Liver (tissue), 8 donors: ENCODE measurements at regions not wholly inside any gene's neighbourhood (a gene's known extent, or its start where the extent isn't known, plus 50 kb on each side); places are given as distances from the start of the nearest gene placed in this dataset.
A peak's percentile ranks its signal among the peaks of the same experiment; 100 is the strongest.

ENCODE experiments used
- DNase-seq: peaks from one replicate; pipeline ENCODE4 v3.0.0-alpha.2; 2017; ENCODE audit warnings: low spot score
- H3K27ac ChIP-seq, 2 donors: one replicate each; pipeline ENCODE4 v1.7.0; 2013; ENCODE audit warnings: inconsistent platforms in 2 of 2, low read length in 2 of 2, control low read depth in 1 of 2, low read depth in 1 of 2, mild to moderate bottlenecking in 1 of 2
- H3K27me3 ChIP-seq, 4 donors: one replicate each; pipeline versions ENCODE4 v1.6.1 to v1.7.0; 2013; ENCODE audit warnings: low read length in 3 of 4, inconsistent platforms in 1 of 4, mild to moderate bottlenecking in 1 of 4, moderate library complexity in 1 of 4; ENCODE audit not compliant: control insufficient read depth in 4 of 4, insufficient read depth in 4 of 4
- H3K36me3 ChIP-seq, 4 donors: one replicate each; pipeline versions ENCODE4 v1.6.1 to v1.7.0; 2013; ENCODE audit warnings: low read length in 3 of 4, mild to moderate bottlenecking in 3 of 4, low read depth in 1 of 4, moderate library complexity in 1 of 4; ENCODE audit not compliant: control insufficient read depth in 4 of 4, insufficient read depth in 3 of 4
- H3K4me1 ChIP-seq, 4 donors: one replicate each; pipeline versions ENCODE4 v1.6.1 to v1.7.0; 2013; ENCODE audit warnings: low read length in 3 of 4, mild to moderate bottlenecking in 3 of 4, moderate library complexity in 1 of 4; ENCODE audit not compliant: control insufficient read depth in 4 of 4, insufficient read depth in 4 of 4
- H3K4me3 ChIP-seq, 3 donors: one replicate each; pipeline versions ENCODE4 v1.6.1 to v1.7.0; 2013; ENCODE audit warnings: low read length in 3 of 3, control low read depth in 1 of 3, low read depth in 1 of 3, mild to moderate bottlenecking in 1 of 3
- H3K9ac ChIP-seq, 2 donors: one replicate each; pipeline ENCODE4 v1.7.0; 2013; ENCODE audit warnings: low read length in 2 of 2, mild to moderate bottlenecking in 2 of 2, moderate library complexity in 2 of 2, control low read depth in 1 of 2, low read depth in 1 of 2
- H3K9me3 ChIP-seq, 4 donors: one replicate each; pipeline versions ENCODE4 v1.6.1 to v1.7.0; 2013; ENCODE audit warnings: low read length in 3 of 4; ENCODE audit not compliant: control insufficient read depth in 4 of 4
- EGR1 ChIP-seq, 2 donors: IDR thresholded peaks; 2 replicates each; pipeline ENCODE4 v1.6.1; 2016 to 2018; ENCODE audit warnings: antibody characterized with exemption in 2 of 2, low read depth in 2 of 2
- FOXA1 ChIP-seq: IDR thresholded peaks from 2 replicates; pipeline ENCODE4 v1.6.1; 2016; ENCODE audit warnings: antibody characterized with exemption
- FOXA2 ChIP-seq: IDR thresholded peaks from 2 replicates; pipeline ENCODE4 v1.6.1; 2016; ENCODE audit warnings: antibody characterized with exemption
- GABPA ChIP-seq, 2 donors: IDR thresholded peaks in 1 of 2; conservative IDR thresholded peaks in 1 of 2; 2 replicates each; pipeline ENCODE4 v1.6.1; 2016; ENCODE audit warnings: antibody characterized with exemption in 2 of 2, mild to moderate bottlenecking in 1 of 2, moderate library complexity in 1 of 2
- HNF4A ChIP-seq, 2 donors: conservative IDR thresholded peaks; 2 replicates each; pipeline ENCODE4 v1.6.1; 2016; ENCODE audit warnings: antibody characterized with exemption in 2 of 2, mild to moderate bottlenecking in 2 of 2
- HNF4G ChIP-seq: IDR thresholded peaks from 2 replicates; pipeline ENCODE4 v1.6.1; 2016; ENCODE audit warnings: antibody characterized with exemption
- JUND ChIP-seq, 2 donors: IDR thresholded peaks; 2 replicates each; pipeline ENCODE4 v1.6.1; 2016; ENCODE audit warnings: antibody characterized with exemption in 2 of 2
- NR2F2 ChIP-seq: IDR thresholded peaks from 2 replicates; pipeline ENCODE4 v1.6.1; 2016; ENCODE audit warnings: antibody characterized with exemption
- RAD21 ChIP-seq, 2 donors: IDR thresholded peaks; 2 replicates each; pipeline ENCODE4 v1.6.1; 2016; ENCODE audit warnings: antibody characterized with exemption in 2 of 2, mild to moderate bottlenecking in 2 of 2
- RXRA ChIP-seq, 2 donors: IDR thresholded peaks; 2 replicates each; pipeline ENCODE4 v1.6.1; 2017 to 2018; ENCODE audit warnings: antibody characterized with exemption in 2 of 2, mild to moderate bottlenecking in 1 of 2
- SP1 ChIP-seq: IDR thresholded peaks from 2 replicates; pipeline ENCODE4 v1.6.1; 2018; ENCODE audit warnings: antibody characterized with exemption, mild to moderate bottlenecking
- TAF1 ChIP-seq: conservative IDR thresholded peaks from 2 replicates; pipeline ENCODE4 v1.6.1; 2016; ENCODE audit warnings: antibody characterized with exemption, mild to moderate bottlenecking
- YY1 ChIP-seq: IDR thresholded peaks from 2 replicates; pipeline ENCODE4 v1.6.1; 2016; ENCODE audit warnings: antibody characterized with exemption, mild to moderate bottlenecking
- WGBS: extraction: QIAGEN DNeasy Blood & Tissue Kit; methylation state at CpG from one replicate; pipeline ENCODE4 v1.1.7; 2013; 5-methylcytosine and 5-hydroxymethylcytosine counted together
- TF ChIP-seq, protein P1 (sequence below): fragments of 150-350 bp; IDR thresholded peaks from 2 replicates; pipeline ENCODE4 v1.5.1; 2017; ENCODE audit warnings: improper control_type of control experiment, low read depth, low read length; ENCODE audit not compliant: missing input control
- TF ChIP-seq, protein P2 (sequence below): IDR thresholded peaks from 2 replicates; pipeline ENCODE4 v1.6.1; 2016; ENCODE audit warnings: antibody characterized with exemption
- TF ChIP-seq, protein P3 (sequence below): IDR thresholded peaks from 2 replicates; pipeline ENCODE4 v1.6.1; 2016; ENCODE audit warnings: antibody characterized with exemption
- TF ChIP-seq, protein P4 (sequence below): IDR thresholded peaks from 2 replicates; pipeline ENCODE4 v1.6.1; 2016; ENCODE audit warnings: antibody characterized with exemption
- TF ChIP-seq, protein P5 (sequence below): IDR thresholded peaks from 2 replicates; pipeline ENCODE4 v1.6.1; 2016; ENCODE audit warnings: antibody characterized with exemption, mild to moderate bottlenecking
- donor health status: healthy.
- donor health status: healthy.
- donor health status: healthy.
- donor health status: healthy.
- donor health status: healthy.

DNA sequence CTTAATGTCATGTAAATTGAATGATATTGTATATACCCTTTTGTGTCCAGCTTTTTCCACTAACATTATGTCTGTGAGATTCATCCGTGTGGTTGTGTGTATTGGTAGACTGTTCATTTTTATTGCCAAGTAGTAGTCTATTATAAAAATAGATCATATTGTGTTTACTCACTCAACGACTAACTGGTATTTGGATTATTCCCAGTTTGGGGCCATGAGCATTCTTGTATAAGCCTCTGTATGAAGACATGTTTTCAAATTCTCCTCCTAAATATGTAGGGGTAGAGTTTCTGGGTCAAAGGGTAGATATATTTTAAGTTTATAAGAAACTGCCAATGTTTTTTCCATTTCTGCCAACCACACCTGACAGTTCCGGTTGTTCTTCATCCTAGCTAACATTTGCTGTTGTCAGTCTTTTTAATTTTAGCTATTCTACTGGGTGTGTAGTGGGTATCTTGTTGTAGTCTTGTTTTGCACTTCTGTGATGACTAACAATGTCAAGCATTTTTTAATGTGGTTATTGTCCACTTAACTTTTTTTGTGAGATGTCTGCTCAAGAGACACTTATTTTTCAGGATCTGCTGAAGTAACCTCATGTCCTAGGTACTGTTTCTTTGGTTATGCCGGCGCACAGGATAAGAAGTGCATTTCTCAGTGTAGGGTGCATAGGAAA is 93.2 kb downstream of the DACT1 start:
- Histone ChIP-seq H3K9ac (no peak overlapping the region), H3K27ac (no peak overlapping the region), H3K36me3 (no peaks in the 10 kb centered on the region), H3K4me3 (no peak overlapping the region), H3K4me1 (no peaks in the 10 kb centered on the region), H3K9me3 (no peaks in the 10 kb centered on the region), H3K27me3 (peaks cover 0 to 3% (median 0%) of the 10 kb centered on the region in 4 donors)
- TF ChIP-seq NR2F2: no peak
- TF ChIP-seq, protein P1, sequence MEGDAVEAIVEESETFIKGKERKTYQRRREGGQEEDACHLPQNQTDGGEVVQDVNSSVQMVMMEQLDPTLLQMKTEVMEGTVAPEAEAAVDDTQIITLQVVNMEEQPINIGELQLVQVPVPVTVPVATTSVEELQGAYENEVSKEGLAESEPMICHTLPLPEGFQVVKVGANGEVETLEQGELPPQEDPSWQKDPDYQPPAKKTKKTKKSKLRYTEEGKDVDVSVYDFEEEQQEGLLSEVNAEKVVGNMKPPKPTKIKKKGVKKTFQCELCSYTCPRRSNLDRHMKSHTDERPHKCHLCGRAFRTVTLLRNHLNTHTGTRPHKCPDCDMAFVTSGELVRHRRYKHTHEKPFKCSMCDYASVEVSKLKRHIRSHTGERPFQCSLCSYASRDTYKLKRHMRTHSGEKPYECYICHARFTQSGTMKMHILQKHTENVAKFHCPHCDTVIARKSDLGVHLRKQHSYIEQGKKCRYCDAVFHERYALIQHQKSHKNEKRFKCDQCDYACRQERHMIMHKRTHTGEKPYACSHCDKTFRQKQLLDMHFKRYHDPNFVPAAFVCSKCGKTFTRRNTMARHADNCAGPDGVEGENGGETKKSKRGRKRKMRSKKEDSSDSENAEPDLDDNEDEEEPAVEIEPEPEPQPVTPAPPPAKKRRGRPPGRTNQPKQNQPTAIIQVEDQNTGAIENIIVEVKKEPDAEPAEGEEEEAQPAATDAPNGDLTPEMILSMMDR: no peak
- TF ChIP-seq RAD21 (IDR thresholded peaks at IDR 0.05): no peak
- DNase-seq: no peak
- WGBS: 66% methylated on average over 5 of the region's 5 CpGs

DNA sequence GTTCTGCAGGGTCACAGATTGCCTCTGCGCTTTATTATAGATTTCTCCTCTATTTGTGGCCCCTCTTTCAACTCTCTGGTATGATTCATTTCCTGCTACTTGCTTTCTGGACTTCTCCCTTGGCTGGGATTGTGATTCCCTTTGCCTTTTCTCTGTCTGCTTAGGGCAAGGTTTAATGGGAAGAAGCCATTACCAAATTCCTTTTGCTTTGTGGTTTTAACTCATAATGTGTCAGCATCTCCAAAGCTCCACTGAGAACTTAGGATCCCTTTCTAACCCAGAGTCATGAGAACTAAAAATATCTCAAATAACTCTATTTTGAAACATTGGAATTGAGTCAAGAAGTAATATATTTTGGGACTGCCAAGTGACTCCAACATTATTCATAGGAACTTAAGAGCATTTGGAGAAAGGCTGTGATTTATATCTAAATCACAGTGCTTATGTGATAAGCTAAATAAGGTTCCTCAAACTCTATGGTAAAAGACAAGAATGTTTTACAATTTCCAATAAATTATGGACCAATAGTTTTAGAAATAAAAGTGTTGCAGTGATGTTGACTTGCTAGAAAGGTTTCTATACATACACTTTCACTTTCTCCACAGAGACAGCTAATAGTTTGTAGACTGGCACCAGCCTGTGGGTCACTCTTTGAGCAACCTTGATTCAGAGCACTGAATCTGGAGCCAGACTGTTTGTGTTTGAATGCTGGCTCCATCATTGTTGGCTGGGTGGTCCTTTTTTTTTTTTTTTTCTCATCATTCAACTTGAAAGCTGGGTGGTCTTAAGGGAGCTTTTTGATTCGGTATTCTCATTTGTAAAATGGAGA is 93.9 kb downstream of the DACT1 start:
- Histone ChIP-seq H3K4me3 (no peak overlapping the region), H3K27ac (no peak overlapping the region), H3K36me3 (no peaks in the 10 kb centered on the region), H3K4me1 (no peaks in the 10 kb centered on the region), H3K9ac (no peak overlapping the region), H3K27me3 (peaks cover 0 to 3% (median 0%) of the 10 kb centered on the region in 4 donors), H3K9me3 (no peaks in the 10 kb centered on the region)
- TF ChIP-seq, protein P2, sequence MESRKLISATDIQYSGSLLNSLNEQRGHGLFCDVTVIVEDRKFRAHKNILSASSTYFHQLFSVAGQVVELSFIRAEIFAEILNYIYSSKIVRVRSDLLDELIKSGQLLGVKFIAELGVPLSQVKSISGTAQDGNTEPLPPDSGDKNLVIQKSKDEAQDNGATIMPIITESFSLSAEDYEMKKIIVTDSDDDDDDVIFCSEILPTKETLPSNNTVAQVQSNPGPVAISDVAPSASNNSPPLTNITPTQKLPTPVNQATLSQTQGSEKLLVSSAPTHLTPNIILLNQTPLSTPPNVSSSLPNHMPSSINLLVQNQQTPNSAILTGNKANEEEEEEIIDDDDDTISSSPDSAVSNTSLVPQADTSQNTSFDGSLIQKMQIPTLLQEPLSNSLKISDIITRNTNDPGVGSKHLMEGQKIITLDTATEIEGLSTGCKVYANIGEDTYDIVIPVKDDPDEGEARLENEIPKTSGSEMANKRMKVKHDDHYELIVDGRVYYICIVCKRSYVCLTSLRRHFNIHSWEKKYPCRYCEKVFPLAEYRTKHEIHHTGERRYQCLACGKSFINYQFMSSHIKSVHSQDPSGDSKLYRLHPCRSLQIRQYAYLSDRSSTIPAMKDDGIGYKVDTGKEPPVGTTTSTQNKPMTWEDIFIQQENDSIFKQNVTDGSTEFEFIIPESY: no peak
- TF ChIP-seq, protein P3, sequence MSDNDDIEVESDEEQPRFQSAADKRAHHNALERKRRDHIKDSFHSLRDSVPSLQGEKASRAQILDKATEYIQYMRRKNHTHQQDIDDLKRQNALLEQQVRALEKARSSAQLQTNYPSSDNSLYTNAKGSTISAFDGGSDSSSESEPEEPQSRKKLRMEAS: no peak
- TF ChIP-seq SP1: no peak
- no peak for TF ChIP-seq HNF4A (conservative IDR thresholded peaks at IDR 0.05)
- TF ChIP-seq, protein P4, sequence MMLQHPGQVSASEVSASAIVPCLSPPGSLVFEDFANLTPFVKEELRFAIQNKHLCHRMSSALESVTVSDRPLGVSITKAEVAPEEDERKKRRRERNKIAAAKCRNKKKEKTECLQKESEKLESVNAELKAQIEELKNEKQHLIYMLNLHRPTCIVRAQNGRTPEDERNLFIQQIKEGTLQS: no peak
- no peak for TF ChIP-seq FOXA1
- TF ChIP-seq RXRA (IDR thresholded peaks at IDR 0.05): peak in 1 of 2 donors; percentile 26
- TF ChIP-seq, protein P1: no peak
- peak in 1 of 2 donors; percentile 23 for TF ChIP-seq RAD21 (IDR thresholded peaks at IDR 0.05)
- no peak for TF ChIP-seq TAF1
- TF ChIP-seq EGR1 (IDR thresholded peaks at IDR 0.05; ENCODE audit: low read depth in 2 of 2): no peak
- no peak for TF ChIP-seq YY1
- TF ChIP-seq FOXA2: no peak
- TF ChIP-seq NR2F2: peak; percentile 73
- TF ChIP-seq, protein P5, sequence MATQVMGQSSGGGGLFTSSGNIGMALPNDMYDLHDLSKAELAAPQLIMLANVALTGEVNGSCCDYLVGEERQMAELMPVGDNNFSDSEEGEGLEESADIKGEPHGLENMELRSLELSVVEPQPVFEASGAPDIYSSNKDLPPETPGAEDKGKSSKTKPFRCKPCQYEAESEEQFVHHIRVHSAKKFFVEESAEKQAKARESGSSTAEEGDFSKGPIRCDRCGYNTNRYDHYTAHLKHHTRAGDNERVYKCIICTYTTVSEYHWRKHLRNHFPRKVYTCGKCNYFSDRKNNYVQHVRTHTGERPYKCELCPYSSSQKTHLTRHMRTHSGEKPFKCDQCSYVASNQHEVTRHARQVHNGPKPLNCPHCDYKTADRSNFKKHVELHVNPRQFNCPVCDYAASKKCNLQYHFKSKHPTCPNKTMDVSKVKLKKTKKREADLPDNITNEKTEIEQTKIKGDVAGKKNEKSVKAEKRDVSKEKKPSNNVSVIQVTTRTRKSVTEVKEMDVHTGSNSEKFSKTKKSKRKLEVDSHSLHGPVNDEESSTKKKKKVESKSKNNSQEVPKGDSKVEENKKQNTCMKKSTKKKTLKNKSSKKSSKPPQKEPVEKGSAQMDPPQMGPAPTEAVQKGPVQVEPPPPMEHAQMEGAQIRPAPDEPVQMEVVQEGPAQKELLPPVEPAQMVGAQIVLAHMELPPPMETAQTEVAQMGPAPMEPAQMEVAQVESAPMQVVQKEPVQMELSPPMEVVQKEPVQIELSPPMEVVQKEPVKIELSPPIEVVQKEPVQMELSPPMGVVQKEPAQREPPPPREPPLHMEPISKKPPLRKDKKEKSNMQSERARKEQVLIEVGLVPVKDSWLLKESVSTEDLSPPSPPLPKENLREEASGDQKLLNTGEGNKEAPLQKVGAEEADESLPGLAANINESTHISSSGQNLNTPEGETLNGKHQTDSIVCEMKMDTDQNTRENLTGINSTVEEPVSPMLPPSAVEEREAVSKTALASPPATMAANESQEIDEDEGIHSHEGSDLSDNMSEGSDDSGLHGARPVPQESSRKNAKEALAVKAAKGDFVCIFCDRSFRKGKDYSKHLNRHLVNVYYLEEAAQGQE: no peak
- TF ChIP-seq HNF4G: no peak
- peak in 1 of 2 donors; percentile 57 for TF ChIP-seq JUND (IDR thresholded peaks at IDR 0.05)
- no peak for TF ChIP-seq GABPA (IDR thresholded peaks at IDR 0.05 in 1 of 2, conservative IDR thresholded peaks at IDR 0.05 in 1 of 2)
- DNase-seq: no peak
- 76% methylated on average over 2 of the region's 2 CpGs for WGBS
